Adrenal gland (tissue), 5 donors: ENCODE measurements at regions not wholly inside any gene's neighbourhood (a gene's known extent, or its start where the extent isn't known, plus 50 kb on each side); places are given as distances from the start of the nearest gene placed in this dataset.

Source experiments
- CTCF ChIP-seq, 6 experiments: fragments of 450-650 bp in 4 of 6; fragments of 200-600 bp in 2 of 6; sonication (generic) in 1 of 6; IDR thresholded peaks; 1 replicate in 5 of 6; 2 replicates in 1 of 6; pipeline versions ENCODE4 v1.5.1 to v1.8.0; 2016 to 2021; ENCODE audit warnings: antibody characterized with exemption in 6 of 6, mild to moderate bottlenecking in 2 of 6, moderate library complexity in 1 of 6
- POLR2A ChIP-seq, 2 donors: fragments of 450-650 bp; IDR thresholded peaks; one replicate each; pipeline ENCODE4 v1.6.1; 2017; ENCODE audit warnings: antibody characterized with exemption in 2 of 2, mild to moderate bottlenecking in 2 of 2, moderate library complexity in 1 of 2
- donor health status: DM: no; HTN: no; CAD: no.

- TF ChIP-seq CTCF (IDR thresholded peaks at IDR 0.05) (no peak), POLR2A (IDR thresholded peaks at IDR 0.05) (no peak)
Observed at GRCh38 chr4:179601671-179602070, 2159.4 kb upstream of the AGA start.
